ENCODE measurements at regions not wholly inside any gene's neighbourhood (a gene's known extent, or its start where the extent isn't known, plus 50 kb on each side); places are given as distances from the start of the nearest gene placed in this dataset.

GRCh38 chr20:56927127-56927526 is 298.0 kb downstream of the TFAP2C start:
- no peak overlapping the region for H3K4me3 ChIP-seq (ENCODE audit: low read depth, low read length)

DNA sequence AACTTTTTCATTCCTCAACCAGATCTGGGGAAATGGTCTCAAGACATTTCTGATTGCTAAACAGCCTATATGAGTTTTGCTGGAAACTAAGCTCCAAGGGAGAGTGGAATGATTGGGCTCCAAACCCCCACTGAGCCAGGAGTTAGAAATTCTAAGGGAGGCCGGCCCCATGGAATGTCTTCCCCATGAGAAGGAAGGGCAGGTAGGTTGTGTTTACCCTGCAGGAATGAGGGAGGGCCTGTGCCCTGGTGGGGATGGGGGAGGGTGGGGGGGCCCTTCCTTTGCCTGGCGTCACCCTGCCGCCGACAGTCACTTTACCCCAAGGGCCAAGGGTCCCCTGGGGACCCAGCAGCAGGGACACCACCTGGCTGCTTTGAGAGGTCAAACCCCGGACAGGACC is 298.9 kb downstream of the TFAP2C start:
- no peak overlapping the region for H3K4me3 ChIP-seq (ENCODE audit: low read depth, low read length)
- TF ChIP-seq CTCF (IDR thresholded peaks at IDR 0.05; ENCODE audit: borderline replicate concordance, insufficient read depth, low read depth, low read length), result no peak

More at GRCh38 chr20:56927127-56927526, 298.0 kb downstream of the TFAP2C start:
- no peak for TF ChIP-seq CTCF (IDR thresholded peaks at IDR 0.05; ENCODE audit: borderline replicate concordance, insufficient read depth, low read depth, low read length)

GRCh38 chr20:56929606-56930005 is 300.5 kb downstream of the TFAP2C start:
- no peak for TF ChIP-seq CTCF (IDR thresholded peaks at IDR 0.05; ENCODE audit: borderline replicate concordance, insufficient read depth, low read depth, low read length)

GRCh38 chr20:56930876-56931275 is 301.8 kb downstream of the TFAP2C start:
- no peak for TF ChIP-seq CTCF (IDR thresholded peaks at IDR 0.05; ENCODE audit: borderline replicate concordance, insufficient read depth, low read depth, low read length)
- no peak overlapping the region for H3K4me3 ChIP-seq (ENCODE audit: low read depth, low read length)

More at GRCh38 chr20:56929606-56930005, 300.5 kb downstream of the TFAP2C start:
- no peak overlapping the region for H3K4me3 ChIP-seq (ENCODE audit: low read depth, low read length)

DNA sequence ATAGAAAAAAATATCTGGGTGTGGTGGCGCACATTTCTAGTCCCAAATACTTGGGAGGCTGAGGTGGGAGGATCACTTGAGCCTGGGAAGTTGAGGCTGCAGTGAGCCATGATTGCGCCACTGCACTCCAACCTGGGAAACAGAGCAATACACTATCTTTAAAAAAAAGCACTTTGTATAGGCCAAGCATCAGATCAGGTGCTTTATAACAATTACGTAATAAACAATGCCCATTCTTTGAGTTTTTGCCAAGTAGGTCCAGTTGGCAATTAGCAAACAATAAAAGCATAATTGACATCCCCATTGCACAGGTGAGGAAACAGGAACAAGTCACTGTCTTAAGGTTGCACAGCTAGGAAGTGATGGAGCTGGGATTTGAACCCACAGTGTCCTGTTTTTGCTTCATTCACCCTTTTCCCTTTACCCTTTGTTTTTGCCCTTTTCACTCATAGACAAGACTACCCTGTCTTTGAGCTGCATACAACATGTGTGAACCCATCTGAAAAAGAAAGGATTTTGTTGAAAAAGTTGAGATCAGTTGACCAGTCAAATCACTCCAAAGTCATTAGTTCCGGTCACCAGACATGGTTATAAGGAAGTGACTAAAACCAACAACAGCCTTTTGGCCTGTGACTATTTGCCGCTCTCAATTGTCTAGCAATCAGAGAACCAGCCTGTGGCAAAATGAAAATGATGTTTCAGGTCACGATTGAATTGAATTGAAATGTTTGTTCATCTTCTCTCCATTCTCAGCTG is 303.6 kb downstream of the TFAP2C start:
- no peak overlapping the region for H3K4me3 ChIP-seq (ENCODE audit: low read depth, low read length)
- no peak for TF ChIP-seq CTCF (IDR thresholded peaks at IDR 0.05; ENCODE audit: borderline replicate concordance, insufficient read depth, low read depth, low read length)

DNA sequence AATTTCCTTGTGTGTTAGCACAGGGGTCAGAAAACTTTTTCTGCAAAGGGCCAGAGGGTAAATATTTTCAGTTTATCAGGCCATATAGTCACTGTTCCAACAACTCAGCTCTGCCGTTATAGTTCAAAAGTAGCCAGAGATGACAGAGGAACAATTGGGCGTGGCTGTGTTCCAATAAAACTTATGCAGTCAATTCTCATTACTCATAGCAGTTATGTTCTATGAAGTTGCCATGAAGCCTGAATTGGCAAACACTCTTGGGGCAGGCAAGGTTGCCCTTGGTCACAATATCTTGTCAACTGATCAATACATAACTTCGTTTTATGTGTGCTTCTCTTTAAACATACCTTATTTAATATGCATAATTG is 304.2 kb downstream of the TFAP2C start:
- no peak for TF ChIP-seq CTCF (IDR thresholded peaks at IDR 0.05; ENCODE audit: borderline replicate concordance, insufficient read depth, low read depth, low read length)
- H3K4me3 ChIP-seq (ENCODE audit: low read depth, low read length), result no peak overlapping the region

DNA sequence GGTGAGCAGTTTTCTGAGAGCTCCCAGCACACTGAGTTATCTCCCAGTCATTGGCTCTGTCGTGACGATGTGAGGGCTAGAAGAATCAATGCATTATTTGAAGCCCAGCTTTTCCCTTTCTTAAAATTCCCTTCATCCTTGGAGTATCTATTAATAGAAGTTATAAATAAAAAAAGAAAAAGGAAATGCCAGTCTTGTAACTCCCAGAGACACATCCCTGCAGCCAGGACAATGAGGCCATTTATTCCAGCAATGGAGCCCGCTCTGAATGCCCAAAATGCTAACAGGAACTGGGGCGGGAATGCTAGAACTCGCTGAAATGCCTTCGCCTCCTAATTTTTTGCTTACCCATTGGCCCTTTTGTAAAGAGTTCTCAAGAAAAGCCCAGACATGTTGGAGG is 305.8 kb downstream of the TFAP2C start:
- no peak overlapping the region for H3K4me3 ChIP-seq (ENCODE audit: low read depth, low read length)
- TF ChIP-seq CTCF (IDR thresholded peaks at IDR 0.05; ENCODE audit: borderline replicate concordance, insufficient read depth, low read depth, low read length), result no peak
